ENCODE measurements at regions not wholly inside any gene's neighbourhood (a gene's known extent, or its start where the extent isn't known, plus 50 kb on each side); places are given as distances from the start of the nearest gene placed in this dataset.
A peak's percentile ranks its signal among the peaks of the same experiment; 100 is the strongest.
"Not testable (repeated sequence)": the region's sequence is repeated elsewhere in the genome, so short reads cannot be mapped to it uniquely, and the experiment has no call there.

DNA sequence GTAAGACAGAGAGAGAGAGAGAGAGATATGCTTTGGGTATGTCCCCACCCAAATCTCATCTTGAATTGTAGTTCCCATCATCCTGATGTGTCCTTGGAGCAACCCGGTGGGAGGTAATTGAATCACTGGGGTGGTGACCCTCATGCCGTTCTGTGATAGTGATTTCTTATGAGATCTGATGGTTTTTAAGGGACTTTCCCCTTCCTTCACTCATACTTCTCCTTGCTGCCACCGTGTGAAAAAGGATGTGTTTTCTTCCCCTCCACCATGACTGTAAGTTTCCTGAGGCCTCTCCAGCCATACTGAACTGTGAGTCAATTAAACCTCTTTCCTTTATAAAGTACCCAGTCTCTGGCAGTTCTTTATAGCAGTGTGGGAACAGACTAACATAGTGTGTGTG is 60.3 kb downstream of the EOMES start:
- ATAC-seq (no peak), DNase-seq (ENCODE audit: low spot score) (no peak)

DNA sequence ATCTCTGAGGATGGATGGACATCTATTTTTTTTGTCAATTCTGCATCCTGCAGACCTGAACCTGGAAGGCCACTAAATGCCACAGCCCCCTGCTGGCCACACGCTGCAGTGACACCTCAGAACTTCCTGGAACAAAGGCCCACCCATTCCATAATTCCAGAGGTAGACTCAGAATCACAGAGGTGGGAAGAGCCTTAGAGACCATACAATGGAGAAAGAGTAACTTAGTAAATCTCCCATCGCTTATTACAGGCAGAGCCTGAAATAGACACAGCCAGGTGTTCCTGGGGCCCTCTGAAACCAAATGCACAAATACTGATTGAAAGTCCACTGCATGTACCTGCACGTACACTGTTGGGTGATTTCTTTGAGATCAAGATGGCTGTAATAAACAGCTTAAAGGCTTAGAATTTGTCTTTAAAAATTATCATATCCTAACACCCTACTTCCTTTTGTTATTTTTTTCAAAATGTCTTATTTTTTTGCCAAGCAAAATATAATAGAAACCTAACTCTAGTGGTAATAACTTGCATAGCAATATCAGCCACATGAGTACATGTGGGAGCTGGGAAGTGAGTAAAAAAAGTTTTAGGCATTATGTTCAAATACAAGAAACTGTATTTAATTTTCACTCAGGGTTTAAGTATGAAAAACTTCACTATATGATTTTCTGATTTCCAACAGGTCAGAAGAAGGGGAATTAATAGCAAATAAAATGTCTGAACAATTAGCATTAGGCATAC is 62.7 kb downstream of the EOMES start:
- peak; percentile 95 for ATAC-seq
- peak; percentile 51 for DNase-seq (ENCODE audit: low spot score)

DNA sequence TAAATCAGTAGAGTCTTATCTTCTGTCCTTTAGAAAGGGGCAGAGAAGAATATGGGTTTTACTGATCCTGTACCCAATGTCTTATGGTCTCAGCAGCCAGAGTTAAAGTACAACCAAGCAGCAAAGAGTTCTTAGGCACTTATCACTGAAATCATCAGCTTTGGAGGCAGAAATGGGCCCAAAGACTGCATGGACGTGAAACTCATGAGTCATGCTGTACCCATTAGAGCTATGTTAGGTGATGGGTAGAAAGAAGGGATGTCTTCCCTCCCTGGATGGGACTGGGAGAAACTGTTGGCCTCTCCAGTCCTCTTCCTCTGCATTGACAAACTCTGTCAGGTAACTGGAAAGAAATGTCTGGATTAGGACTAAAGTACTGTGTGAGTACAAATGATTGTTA is 63.4 kb downstream of the EOMES start:
- DNase-seq (ENCODE audit: low spot score) (no peak), ATAC-seq (no peak)

DNA sequence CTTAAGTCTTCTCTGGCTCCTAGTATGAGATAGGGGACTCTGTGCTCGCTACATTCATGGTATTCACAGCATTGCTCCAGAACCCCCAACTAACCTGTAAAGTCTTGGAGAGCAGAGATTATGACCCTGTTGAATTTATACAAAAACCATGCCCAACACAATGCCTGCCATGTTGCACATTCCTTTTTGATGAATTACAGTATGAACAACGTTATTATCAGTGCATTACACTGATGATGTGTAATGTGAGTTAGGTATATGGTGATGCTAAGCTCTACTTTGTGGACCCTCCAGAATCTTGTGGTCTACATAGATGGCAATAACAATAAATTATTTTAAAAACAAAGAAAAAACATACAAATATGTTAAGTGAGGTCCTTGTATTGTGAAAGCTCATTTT is 64.3 kb downstream of the EOMES start:
- DNase-seq (ENCODE audit: low spot score): no peak
- no peak for ATAC-seq

DNA sequence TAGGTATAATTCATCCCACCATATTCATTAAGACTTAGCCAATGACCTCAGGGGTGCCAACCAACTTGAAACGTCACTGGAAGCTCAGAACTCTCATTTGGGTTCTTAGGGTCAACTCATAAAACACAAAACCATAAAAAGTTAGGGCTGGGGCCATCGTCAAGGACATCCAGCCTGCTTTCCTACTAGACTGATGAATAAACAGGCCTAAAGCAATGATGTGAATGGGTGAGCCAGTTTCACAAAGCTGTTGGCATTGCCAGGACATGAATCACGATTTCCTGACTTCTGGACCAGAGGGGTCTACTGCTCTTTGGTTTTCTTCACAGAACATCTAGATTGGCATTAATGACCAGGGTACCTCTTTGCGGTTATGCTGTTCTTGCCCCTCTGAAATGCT is 64.7 kb downstream of the EOMES start:
- DNase-seq (ENCODE audit: low spot score): no peak
- no peak for ATAC-seq

DNA sequence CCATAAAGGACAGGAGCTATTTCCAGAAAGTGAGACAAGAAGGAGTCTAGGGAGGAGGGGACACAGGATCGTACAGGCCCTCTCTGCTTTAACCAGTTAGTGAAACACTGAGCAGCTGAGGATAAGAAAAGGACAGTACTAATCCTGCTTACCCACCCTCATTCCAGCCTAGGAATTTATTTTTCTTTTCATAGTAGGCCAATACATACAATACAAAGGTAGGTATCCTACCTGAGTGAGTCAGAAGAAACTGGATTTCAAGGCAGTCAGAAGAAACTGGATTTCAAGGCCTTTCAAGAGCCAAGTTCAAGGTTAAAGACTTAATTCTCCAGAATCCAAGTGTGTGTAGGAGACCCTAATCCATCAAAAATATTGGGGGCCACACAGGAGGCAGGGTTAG is 65.3 kb downstream of the EOMES start:
- no peak for DNase-seq (ENCODE audit: low spot score)
- no peak for ATAC-seq

DNA sequence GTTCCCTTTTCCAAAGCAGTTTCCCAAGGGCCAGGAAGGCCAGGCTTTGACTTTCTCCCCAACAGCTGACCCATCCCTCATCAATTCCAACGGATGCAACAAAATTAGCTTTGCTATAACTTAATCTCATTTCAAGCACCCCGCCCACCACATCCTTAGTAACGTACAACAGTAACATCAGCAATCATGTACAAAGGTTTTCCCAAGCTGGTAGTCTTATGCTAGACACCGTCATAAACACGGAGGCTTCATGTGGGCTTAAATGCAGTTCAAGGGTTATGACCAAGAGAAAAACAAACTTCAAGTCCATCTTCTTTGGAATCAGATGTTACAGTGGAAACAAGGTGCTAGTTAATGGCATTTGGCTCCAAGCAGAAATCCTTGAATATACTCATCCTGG is 66.6 kb downstream of the EOMES start:
- ATAC-seq: no peak
- no peak for DNase-seq (ENCODE audit: low spot score)

DNA sequence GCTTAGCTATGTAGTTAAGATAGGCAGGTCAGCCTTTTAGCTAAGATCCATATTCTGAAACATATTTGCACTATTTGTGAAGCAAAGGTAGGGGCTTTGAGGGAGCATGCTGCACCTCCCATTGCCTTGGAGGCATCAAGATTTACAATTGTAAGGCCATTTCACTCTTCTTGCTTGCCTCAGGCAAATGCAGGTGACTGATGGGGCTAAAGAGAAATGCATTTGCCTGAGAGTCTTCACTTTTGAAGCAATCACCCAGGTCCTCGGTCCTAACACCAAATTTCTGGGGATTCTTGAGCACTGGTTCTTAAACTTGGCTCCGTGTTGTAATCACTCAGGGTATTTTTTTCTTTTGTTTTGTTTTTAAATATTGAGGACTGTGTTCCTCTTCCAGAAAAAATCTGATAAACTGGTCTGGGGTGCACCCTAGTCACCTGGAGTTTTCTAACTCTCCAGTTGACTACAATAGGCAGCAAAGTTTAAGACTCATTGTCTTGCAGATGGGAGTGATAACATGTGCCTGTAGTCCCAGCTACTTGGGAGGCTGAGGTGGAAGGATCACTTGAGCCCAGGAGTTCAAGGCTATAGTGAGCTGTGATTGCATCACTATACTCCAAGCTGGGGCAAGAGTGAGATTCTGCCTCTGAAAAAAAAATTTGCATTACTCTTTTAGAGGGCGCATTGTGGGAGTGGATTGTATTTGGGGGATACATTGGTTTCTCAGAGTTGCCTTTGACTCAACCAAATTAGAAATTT is 68.1 kb downstream of the EOMES start:
- no peak for ATAC-seq
- DNase-seq (ENCODE audit: low spot score): no peak

DNA sequence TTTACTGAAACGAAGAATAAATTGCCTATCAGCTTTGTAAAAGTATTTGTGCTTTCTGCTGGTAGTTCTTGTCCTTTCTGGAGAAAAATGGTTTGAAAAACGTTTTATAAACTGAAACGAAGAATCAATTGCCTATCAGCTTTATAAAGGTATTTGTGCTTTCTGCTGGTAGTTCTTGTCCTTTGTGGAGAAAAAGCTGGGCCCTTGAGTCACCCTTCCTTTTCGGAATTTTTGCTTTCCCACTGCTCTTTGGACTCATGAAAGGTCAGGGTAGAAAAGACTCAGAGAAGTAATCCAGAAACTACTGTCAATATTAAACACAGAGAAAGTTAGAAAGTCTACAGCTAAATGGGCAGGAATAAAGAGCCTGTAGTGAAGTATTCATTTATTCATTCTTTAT is 72.8 kb downstream of the EOMES start:
- no peak for DNase-seq (ENCODE audit: low spot score)
- ATAC-seq: no peak

DNA sequence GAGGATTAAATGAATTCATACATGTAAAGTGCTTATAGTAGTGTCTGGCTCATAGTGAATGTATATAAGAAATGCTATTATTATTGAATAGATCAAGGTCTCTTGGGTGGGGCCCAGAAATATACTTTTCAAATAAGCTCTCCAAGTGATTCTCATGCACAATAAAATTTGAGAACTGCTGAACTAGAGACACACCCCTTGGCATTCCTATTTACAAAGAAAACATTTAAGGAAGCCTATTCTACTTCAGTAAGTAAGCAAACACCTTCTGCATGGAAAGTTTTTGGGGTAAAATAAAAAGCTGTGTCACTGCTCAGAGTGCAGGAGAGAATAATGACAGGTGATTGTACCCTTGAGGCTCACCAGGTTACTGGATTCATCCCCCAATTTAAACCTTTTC is 75.2 kb downstream of the EOMES start:
- no peak for ATAC-seq
- no peak for DNase-seq (ENCODE audit: low spot score)

DNA sequence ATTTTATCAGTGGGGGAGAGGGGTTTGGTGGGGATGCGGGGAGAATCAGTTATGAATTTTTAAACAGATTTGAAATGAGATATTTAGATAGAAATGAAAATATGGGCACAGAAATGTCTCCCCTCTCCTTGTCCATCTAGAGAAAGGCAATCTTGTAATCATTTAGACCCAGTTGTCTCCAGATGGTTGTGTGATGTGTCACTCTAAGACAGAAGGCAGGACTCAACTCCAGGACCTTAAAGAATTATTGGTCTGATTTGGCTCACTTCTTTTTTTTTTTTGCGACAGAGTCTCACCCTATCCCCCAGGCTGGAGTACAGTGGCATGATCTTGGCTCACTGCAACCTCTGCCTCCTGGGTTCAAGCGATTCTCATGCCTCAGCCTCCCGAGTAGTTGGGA is 77.2 kb downstream of the EOMES start:
- ATAC-seq (no peak), DNase-seq (ENCODE audit: low spot score) (no peak)

DNA sequence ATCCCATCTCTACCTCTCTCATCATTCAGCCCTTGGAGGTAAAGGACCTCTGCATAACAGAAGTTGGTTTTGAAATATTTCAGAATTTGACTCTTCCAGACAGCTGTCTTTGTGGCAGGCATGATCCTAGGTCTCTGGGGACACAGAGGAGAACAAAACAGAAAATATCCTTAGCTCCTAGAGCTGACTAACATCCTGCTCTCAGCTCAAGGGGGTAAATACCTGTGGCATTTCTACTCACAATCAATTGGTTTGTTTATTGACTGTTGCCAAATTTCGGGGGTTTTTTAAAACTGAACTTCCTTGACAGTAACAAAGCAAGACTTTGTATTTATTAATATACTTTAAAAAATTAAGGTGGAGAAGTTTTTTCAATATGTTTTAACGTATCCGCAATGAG is 78.8 kb downstream of the EOMES start:
- ATAC-seq (no peak), DNase-seq (ENCODE audit: low spot score) (no peak)

DNA sequence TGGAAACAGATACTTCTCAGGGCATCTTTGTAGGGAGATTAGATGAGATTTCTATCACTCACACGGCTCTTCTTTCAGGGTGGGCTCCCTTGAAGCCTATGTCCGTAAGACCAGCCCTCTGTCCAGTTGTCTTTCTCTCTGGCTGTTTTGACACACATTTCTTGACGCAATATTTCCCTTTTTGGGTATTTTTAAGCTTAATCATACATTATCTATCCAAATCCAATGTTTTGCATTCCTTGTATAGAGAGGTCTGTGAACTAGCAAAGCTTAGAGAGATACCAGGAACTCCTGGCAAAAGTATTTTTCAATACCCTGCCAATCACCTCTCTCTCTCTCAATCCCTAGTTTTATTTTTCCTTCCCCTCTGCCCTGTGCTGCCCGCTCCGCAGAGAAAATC is 79.3 kb downstream of the EOMES start:
- ATAC-seq (no peak), DNase-seq (ENCODE audit: low spot score) (no peak)

DNA sequence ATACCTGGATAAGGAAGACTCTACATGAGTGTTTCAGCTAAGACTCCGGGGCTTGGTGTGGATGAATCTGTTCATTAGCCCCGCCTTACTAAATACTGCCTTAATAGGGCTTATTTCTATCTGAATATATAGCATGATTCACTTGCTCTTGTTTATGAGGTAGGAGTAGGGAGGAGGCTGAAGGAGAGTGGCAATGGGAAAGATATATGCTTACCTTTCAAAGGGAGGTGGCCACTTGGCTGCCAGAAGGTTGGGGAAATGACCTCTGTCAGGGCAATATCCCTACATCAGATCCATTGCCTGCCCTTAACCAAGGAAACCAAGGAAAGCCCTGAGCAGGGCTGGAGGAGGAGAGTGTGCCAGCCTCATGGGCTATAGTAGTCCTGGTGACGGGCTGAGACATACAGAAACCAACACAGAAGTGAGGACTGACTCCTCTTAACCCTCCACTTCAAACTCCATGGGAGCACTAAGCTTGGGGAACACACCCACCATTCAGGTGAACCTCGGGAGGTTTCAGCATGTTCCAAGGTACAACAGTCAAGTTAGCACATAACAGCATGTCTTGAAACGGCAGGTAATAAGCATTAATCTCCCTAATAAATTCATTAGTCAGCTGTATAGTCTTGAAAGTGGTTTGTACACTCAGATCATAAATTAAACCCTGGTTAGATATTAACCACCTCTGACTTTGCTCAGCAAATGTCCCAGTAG is 80.1 kb downstream of the EOMES start:
- DNase-seq (ENCODE audit: low spot score): no peak

DNA sequence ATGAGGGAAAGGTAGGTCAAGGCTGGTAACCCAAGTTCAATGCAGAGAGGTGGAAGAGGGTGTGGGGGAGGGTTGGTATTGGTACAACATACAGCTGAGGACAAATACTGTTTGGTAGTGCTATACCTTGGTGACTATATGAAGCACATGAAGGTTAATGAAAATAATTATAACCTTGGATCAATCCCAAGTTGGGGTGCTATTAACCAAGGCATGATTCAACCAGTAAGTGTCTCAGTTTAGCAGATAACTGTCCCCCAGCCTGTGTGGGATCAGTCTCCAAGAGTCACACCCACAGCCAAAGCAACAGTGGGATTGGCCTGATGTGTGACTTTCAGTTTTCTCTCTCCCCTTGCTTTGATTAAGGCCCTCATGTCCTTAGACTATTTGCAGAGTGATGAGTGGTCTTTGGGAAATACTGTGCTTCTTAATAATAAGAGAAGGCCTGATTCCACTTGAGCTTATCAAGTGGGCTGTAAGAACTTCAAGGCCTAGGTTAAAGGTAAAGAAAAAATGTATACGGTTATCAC is 80.8 kb downstream of the EOMES start:
- DNase-seq (ENCODE audit: low spot score): no peak
- ATAC-seq: no peak

More for the DNA sequence above, 80.1 kb downstream of the EOMES start:
- ATAC-seq: peak; percentile 20

DNA sequence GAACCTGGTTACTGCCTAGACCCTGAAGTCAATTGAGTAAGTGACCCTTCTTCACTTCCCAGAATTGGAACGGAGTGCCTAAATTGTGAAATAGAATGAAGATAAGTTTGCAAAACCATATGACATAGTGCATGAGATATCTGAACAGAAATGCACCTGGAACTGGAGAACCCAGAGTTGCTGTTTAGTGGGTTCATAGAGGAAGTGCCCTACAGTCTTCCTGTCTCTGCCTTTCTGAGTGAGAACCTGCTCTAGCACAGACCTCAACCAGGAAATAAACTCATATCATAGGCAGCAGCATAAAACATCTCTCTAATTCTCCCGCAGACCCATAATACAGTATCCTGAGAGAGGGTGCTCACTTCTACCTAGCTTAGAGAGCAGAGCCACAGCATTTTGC is 82.9 kb downstream of the EOMES start:
- ATAC-seq (no peak), DNase-seq (ENCODE audit: low spot score) (no peak)

DNA sequence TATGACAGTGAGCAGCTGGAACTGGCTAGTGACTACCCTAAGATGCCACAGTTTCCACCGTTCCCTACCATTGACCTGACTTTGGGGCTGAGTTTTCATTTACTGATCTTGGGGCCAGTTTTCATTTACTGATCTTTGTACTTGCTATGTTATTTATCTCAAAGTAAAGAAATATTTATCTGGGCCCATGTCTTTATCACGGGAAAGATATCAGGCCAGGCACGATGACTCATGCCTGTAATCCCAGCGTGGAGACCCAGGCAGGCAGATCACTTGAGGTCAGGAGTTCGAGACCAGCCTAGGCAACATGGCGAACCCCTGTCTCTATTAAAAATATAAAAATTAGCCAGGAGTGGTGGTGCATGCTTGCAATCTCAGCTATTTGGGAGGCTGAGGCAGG is 83.5 kb downstream of the EOMES start:
- no peak for DNase-seq (ENCODE audit: low spot score)
- ATAC-seq: no peak

DNA sequence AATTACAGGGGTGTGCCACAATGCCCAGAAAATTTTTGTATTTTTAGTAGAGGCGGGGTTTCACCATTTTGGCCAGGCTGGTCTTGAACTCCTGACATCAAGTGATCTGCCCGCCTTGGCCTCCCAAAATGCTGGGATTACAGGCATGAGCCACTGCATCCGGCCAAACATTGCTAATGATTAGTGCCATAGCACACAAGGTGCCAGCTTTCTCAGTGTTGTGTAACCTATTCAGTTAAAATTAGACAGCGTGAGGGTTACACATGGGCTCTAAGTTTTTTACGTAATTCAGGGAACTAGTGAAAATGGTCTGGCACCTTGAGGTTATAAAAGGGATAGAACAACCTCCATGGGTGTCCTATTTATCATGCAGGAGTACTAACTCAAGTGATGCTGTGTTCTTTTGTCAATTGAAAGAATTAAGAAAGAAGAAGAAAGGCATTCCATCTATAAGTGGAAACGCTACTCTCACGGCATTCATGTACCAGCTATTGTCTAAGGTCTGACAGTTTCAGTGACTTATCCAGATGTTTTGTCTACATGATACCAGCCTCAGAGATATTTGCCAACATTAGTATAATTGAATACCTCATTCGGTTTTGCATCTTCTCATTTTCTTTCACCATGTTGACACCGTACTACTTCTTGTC is 84.7 kb downstream of the EOMES start:
- ATAC-seq (peak; percentile 76), DNase-seq (ENCODE audit: low spot score) (no peak)

DNA sequence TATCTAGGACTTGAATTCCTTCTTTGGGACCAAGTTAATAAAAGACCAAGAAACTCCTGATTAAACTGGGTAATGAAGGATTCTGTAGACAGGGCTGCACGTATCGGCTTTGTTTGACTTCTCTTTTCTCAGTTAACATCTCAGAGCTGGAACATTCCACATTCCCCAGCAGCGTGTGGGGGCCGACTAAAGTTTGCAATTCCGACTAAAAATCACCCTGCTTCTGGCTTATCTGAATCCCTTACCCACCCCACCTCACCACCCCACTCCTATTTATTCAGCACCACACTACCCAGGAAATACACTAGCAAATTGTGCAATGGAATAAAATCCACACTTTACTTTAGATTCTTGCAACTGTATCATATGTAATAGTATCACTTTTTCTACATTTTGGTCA is 87.1 kb downstream of the EOMES start:
- not testable (repeated sequence) for ATAC-seq; DNase-seq (ENCODE audit: low spot score)

DNA sequence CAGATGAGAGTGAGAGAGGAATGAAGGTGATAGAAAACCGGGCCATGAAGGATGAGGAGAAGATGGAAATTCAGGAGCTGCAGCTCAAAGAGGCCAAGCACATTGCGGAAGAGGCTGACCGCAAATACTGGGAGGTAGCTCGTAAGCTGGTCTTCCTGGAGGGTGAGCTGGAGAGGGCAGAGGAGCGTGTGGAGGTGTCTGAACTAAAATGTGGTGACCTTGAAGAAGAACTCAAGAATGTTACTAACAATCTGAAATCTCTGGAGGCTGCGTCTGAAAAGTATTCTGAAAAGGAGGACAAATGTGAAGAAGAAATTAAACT is 88.9 kb downstream of the EOMES start:
- ATAC-seq (peak; percentile 53), DNase-seq (ENCODE audit: low spot score) (no peak)

DNA sequence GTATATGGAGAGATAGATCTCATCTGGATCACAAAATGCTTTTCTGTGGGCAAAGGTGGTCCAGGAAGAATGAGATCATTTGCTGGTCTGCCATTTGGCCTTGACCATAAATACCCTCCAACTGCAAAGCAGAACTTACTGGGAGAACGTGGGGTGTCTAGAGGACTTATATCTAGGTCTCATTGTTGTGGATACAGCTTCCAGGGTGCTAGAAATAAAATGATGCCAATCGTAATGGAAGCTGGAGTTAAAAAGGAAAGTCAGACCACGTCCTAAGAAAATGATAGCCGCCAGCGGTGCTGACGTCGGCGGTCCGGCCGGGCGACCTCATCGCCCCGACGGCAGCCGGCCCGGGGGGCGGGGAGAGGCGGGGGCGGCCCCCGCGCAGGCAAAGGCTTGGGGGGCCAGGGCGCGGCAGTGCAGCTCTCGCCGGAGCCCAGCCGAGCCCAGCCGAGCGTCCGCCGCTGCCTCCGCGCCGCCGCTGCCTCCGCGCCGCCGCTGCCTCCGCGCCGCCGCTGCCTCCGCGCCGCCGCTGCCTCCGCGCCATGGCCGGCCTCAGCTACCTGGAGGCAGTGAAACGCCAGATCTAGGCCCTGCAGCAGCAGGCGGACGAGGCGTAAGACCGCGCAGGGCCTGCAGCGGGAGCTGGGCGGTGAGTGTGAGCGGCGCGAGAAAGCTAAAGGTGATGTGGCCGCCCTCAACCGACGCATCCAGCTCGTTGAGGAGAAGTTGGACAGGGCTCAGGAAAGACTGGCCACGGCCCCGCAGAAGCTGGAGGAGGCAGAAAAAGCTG is 89.5 kb downstream of the EOMES start:
- DNase-seq (ENCODE audit: low spot score): no peak
- ATAC-seq: peak; percentile 69

Measured in left lobe of liver (tissue), 2 donors.